ENCODE measurements at regions not wholly inside any gene's neighbourhood (a gene's known extent, or its start where the extent isn't known, plus 50 kb on each side); places are given as distances from the start of the nearest gene placed in this dataset.
"Not testable (repeated sequence)": the region's sequence is repeated elsewhere in the genome, so short reads cannot be mapped to it uniquely, and the experiment has no call there.

- H3K4me1 ChIP-seq (ENCODE audit: control insufficient read depth in 2 of 3, insufficient read depth in 2 of 3, low read depth in 1 of 3, low read length in 3 of 3): no peaks in the 10 kb centered on the region
- intact Hi-C loops (cut with DNase I): no loop called here
- H3K9ac ChIP-seq (ENCODE audit: low read length in 3 of 3): no peak overlapping the region
- DNase-seq (no peak), FAIRE-seq (no peak)
- H3K27ac ChIP-seq (ENCODE audit: low read depth in 2 of 2, low read length in 2 of 2): no peak overlapping the region
- no peak overlapping the region for H3K4me3 ChIP-seq (ENCODE audit: low read length in 3 of 3)
- TF ChIP-seq CTCF (IDR thresholded peaks at IDR 0.05; ENCODE audit: borderline replicate concordance, extremely low read depth, insufficient read depth): no peak
- no peaks in the 10 kb centered on the region for H3K9me3 ChIP-seq (ENCODE audit: control insufficient read depth in 2 of 3, insufficient read depth in 1 of 3, low read length in 3 of 3)
- H3K27me3 ChIP-seq (ENCODE audit: control insufficient read depth, insufficient read depth, low read length): no peaks in the 10 kb centered on the region
- no peaks in the 10 kb centered on the region for H3K36me3 ChIP-seq (ENCODE audit: control insufficient read depth in 2 of 3, insufficient read depth in 3 of 3, low read length in 3 of 3)
Measured at GRCh38 chr4:158395343-158395742, 126.3 kb upstream of the RXFP1 start.

- Histone ChIP-seq H3K9me3 (ENCODE audit: control insufficient read depth in 2 of 3, insufficient read depth in 1 of 3, low read length in 3 of 3) (no peaks in the 10 kb centered on the region), H3K4me3 (ENCODE audit: low read length in 3 of 3) (no peak overlapping the region), H3K9ac (ENCODE audit: low read length in 3 of 3) (no peak overlapping the region), H3K36me3 (ENCODE audit: control insufficient read depth in 2 of 3, insufficient read depth in 3 of 3, low read length in 3 of 3) (no peaks in the 10 kb centered on the region), H3K4me1 (ENCODE audit: control insufficient read depth in 2 of 3, insufficient read depth in 2 of 3, low read depth in 1 of 3, low read length in 3 of 3) (no peaks in the 10 kb centered on the region), H3K27me3 (ENCODE audit: control insufficient read depth, insufficient read depth, low read length) (no peaks in the 10 kb centered on the region), H3K27ac (ENCODE audit: low read depth in 2 of 2, low read length in 2 of 2) (no peak overlapping the region)
- DNase-seq (peak in 1 of 5 donors; percentile 0), FAIRE-seq (no peak)
- intact Hi-C loops (cut with DNase I): no loop called here
- TF ChIP-seq CTCF (IDR thresholded peaks at IDR 0.05; ENCODE audit: borderline replicate concordance, extremely low read depth, insufficient read depth): no peak
Measured at GRCh38 chr4:158395889-158396288, 125.8 kb upstream of the RXFP1 start.

GRCh38 chr4:158397781-158398180, 123.9 kb upstream of the RXFP1 start:
- no peaks in the 10 kb centered on the region for H3K36me3 ChIP-seq (ENCODE audit: control insufficient read depth in 2 of 3, insufficient read depth in 3 of 3, low read length in 3 of 3)
- FAIRE-seq: no peak
- no peaks in the 10 kb centered on the region for H3K27me3 ChIP-seq (ENCODE audit: control insufficient read depth, insufficient read depth, low read length)
- no peak for TF ChIP-seq CTCF (IDR thresholded peaks at IDR 0.05; ENCODE audit: borderline replicate concordance, extremely low read depth, insufficient read depth)
- no peaks in the 10 kb centered on the region for H3K4me1 ChIP-seq (ENCODE audit: control insufficient read depth in 2 of 3, insufficient read depth in 2 of 3, low read depth in 1 of 3, low read length in 3 of 3)
- no peaks in the 10 kb centered on the region for H3K9me3 ChIP-seq (ENCODE audit: control insufficient read depth in 2 of 3, insufficient read depth in 1 of 3, low read length in 3 of 3)
- no peak overlapping the region for H3K9ac ChIP-seq (ENCODE audit: low read length in 3 of 3)
- H3K4me3 ChIP-seq (ENCODE audit: low read length in 3 of 3): no peak overlapping the region
- no peak overlapping the region for H3K27ac ChIP-seq (ENCODE audit: low read depth in 2 of 2, low read length in 2 of 2)
- intact Hi-C loops (cut with DNase I): no loop called here
- no peak for DNase-seq

GRCh38 chr4:158407961-158408360, 113.7 kb upstream of the RXFP1 start:
- H3K36me3 ChIP-seq (ENCODE audit: control insufficient read depth in 2 of 3, insufficient read depth in 3 of 3, low read length in 3 of 3); intact Hi-C loops (cut with DNase I); H3K9ac ChIP-seq (ENCODE audit: low read length in 3 of 3); H3K4me3 ChIP-seq (ENCODE audit: low read length in 3 of 3); DNase-seq; FAIRE-seq; H3K27ac ChIP-seq (ENCODE audit: low read depth in 2 of 2, low read length in 2 of 2); H3K9me3 ChIP-seq (ENCODE audit: control insufficient read depth in 2 of 3, insufficient read depth in 1 of 3, low read length in 3 of 3); H3K4me1 ChIP-seq (ENCODE audit: control insufficient read depth in 2 of 3, insufficient read depth in 2 of 3, low read depth in 1 of 3, low read length in 3 of 3); H3K27me3 ChIP-seq (ENCODE audit: control insufficient read depth, insufficient read depth, low read length): not testable (repeated sequence)

Measured in kidney (tissue), 13 donors.